ENCODE measurements at regions not wholly inside any gene's neighbourhood (a gene's known extent, or its start where the extent isn't known, plus 50 kb on each side); places are given as distances from the start of the nearest gene placed in this dataset.

DNA sequence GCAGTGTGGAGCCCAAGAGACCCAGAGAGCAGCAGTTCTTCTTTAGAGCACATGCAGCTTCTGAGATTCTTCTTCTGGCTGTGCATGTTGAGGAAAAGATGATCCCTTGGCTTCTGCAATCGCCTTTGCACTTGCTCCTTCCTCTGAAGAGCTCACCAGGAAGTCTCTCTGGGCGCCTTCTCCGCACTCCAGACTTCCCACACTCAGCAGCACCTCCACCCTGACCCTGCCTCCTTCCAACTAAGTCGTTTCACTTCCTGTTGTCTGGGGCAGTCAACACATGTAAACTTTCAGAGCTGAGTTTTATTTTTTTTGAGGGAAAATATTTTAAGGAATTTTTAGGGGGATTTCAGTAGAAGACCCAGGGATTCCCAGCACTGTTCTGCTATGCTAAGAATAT, 73.4 kb upstream of the F3 start:
- TF ChIP-seq SP1 (IDR thresholded peaks at IDR 0.05) = no peak
- TF ChIP-seq ZNF384 (IDR thresholded peaks at IDR 0.05) = no peak
- TF ChIP-seq BHLHE40 (IDR thresholded peaks at IDR 0.05; ENCODE audit: borderline replicate concordance) = no peak
- TF ChIP-seq TARDBP (IDR thresholded peaks at IDR 0.05) = no peak
- TF ChIP-seq L3MBTL2 (conservative IDR thresholded peaks at IDR 0.05) = no peak
- TF ChIP-seq ELF4 (IDR thresholded peaks at IDR 0.05) = no peak
- TF ChIP-seq FOXA1 (IDR thresholded peaks at IDR 0.05) = no peak
- TF ChIP-seq SUZ12 (IDR thresholded peaks at IDR 0.05) = no peak
- no peak for TF ChIP-seq NFRKB (IDR thresholded peaks at IDR 0.05)
- TF ChIP-seq PKNOX1 (IDR thresholded peaks at IDR 0.05) = no peak
- no peak for TF ChIP-seq FOXM1 (IDR thresholded peaks at IDR 0.05; ENCODE audit: borderline replicate concordance)
- no peak for TF ChIP-seq FOXK2 (IDR thresholded peaks at IDR 0.05)
- TF ChIP-seq LEF1 (IDR thresholded peaks at IDR 0.05; ENCODE audit: borderline replicate concordance) = no peak
